WERI-Rb-1 (cell line): ENCODE measurements at regions not wholly inside any gene's neighbourhood (a gene's known extent, or its start where the extent isn't known, plus 50 kb on each side); places are given as distances from the start of the nearest gene placed in this dataset.

Experiments
- DNase-seq: peaks from one replicate; pipeline ENCODE4 v3.0.0-alpha.2; 2020
- H3K27ac ChIP-seq: fragments of 250-450 bp; sonication (Bioruptor Pico); 2 replicates; pipeline ENCODE4 v1.5.1; 2020; ENCODE audit warnings: mild to moderate bottlenecking, moderate library complexity
- H3K27me3 ChIP-seq: fragments of 250-450 bp; sonication (Bioruptor Pico); 2 replicates; pipeline ENCODE4 v1.5.1; 2021; ENCODE audit warnings: mild to moderate bottlenecking, low read depth, moderate library complexity; ENCODE audit not compliant: insufficient read depth, severe bottlenecking
- H3K36me3 ChIP-seq: fragments of 250-450 bp; sonication (Bioruptor Pico); 2 replicates; pipeline ENCODE4 v1.5.1; 2020; ENCODE audit warnings: mild to moderate bottlenecking, moderate library complexity
- H3K4me3 ChIP-seq: 2 replicates; pipeline ENCODE4 v1.5.1; 2011; ENCODE audit warnings: low read depth, mild to moderate bottlenecking, control low read depth, low read length
- H3K9me3 ChIP-seq: fragments of 250-450 bp; sonication (Bioruptor Pico); 2 replicates; pipeline ENCODE4 v1.5.1; 2021; ENCODE audit warnings: mild to moderate bottlenecking, moderate library complexity; ENCODE audit not compliant: severe bottlenecking
- CTCF ChIP-seq: IDR thresholded peaks from 2 replicates; pipeline ENCODE4 v1.5.1; 2011; ENCODE audit warnings: low read depth, mild to moderate bottlenecking, control low read depth, inconsistent platforms, low read length

GRCh38 chr18:38358805-38359657, 793.4 kb upstream of the CELF4 start:
- no peak overlapping the region for H3K27ac ChIP-seq
- H3K36me3 ChIP-seq, result no peaks in the 10 kb centered on the region
- no peak for TF ChIP-seq CTCF
- no peak for DNase-seq
- H3K9me3 ChIP-seq, result no peaks in the 10 kb centered on the region
- no peaks in the 10 kb centered on the region for H3K27me3 ChIP-seq
- no peak overlapping the region for H3K4me3 ChIP-seq

DNA sequence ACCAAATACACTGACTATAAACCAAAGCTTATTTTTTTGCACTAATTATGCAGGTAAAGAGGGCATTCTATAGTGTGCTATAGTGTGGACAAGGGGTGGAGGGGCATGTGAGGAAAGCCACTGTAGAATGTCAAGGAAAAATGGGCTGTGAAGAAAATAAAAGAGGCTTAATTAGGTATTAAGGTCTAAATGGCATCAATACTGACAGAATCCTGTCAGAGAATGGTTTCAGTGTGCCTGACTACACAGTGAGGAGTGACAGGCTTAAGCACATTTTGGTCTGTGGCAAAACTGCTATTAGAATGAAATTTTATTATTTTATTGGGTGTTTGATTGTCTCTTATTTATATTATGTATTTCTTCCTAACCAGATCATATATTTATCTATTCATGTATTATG, 787.6 kb upstream of the CELF4 start:
- no peak for DNase-seq
- no peak for TF ChIP-seq CTCF
- H3K27ac ChIP-seq, result no peak overlapping the region
- H3K9me3 ChIP-seq, result no peaks in the 10 kb centered on the region
- no peaks in the 10 kb centered on the region for H3K27me3 ChIP-seq
- H3K36me3 ChIP-seq, result no peaks in the 10 kb centered on the region
- no peak overlapping the region for H3K4me3 ChIP-seq

GRCh38 chr18:38350141-38350540, 784.5 kb upstream of the CELF4 start:
- no peak overlapping the region for H3K27ac ChIP-seq
- no peaks in the 10 kb centered on the region for H3K36me3 ChIP-seq
- DNase-seq, result no peak
- no peaks in the 10 kb centered on the region for H3K9me3 ChIP-seq
- H3K27me3 ChIP-seq, result no peaks in the 10 kb centered on the region
- H3K4me3 ChIP-seq, result no peak overlapping the region
- no peak for TF ChIP-seq CTCF

DNA sequence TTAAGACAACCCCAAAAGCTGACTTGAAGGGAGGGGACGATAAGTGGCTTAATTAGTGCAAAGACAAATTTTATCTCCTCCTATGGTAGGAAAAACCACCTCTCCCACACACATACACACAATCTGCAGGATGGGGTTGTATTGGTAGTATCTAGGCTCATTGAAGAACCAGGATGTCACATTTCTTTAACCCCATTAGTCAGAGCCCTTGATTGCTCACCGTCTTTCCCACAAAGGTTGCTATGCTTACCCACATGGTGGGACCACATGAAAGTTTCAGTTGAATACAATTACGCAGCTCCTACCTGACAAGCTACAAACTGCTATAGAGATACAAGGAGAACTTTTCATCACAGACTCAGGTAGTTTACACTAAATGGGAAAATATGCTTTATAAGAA, 765.0 kb upstream of the CELF4 start:
- no peak for TF ChIP-seq CTCF
- DNase-seq, result no peak

DNA sequence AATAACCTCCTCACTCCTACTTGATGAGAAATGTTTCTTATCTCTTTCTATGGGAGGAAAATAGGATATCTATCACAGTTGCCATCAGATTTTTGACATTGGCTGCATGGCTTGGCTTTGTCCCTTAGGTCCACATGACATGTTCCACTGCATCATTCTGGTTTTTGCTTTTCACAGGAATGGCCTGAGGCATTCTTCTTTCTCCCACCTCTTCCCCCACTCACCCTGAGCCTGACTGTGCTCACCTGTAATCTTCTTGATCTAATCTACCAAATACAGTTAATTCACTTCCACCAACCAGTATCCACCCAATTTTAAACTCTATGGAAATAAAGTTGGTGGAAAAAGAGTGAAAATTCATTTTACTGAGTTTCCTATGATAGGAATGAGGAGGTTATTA, 763.5 kb upstream of the CELF4 start:
- DNase-seq, result no peak

More for the DNA sequence above, 765.0 kb upstream of the CELF4 start:
- H3K9me3 ChIP-seq, result no peaks in the 10 kb centered on the region
- no peak overlapping the region for H3K4me3 ChIP-seq
- no peaks in the 10 kb centered on the region for H3K36me3 ChIP-seq
- H3K27ac ChIP-seq, result no peak overlapping the region
- no peaks in the 10 kb centered on the region for H3K27me3 ChIP-seq

More for the DNA sequence above, 763.5 kb upstream of the CELF4 start:
- no peak overlapping the region for H3K27ac ChIP-seq
- H3K27me3 ChIP-seq, result no peaks in the 10 kb centered on the region
- H3K9me3 ChIP-seq, result no peaks in the 10 kb centered on the region
- H3K36me3 ChIP-seq, result no peaks in the 10 kb centered on the region
- H3K4me3 ChIP-seq, result no peak overlapping the region
- no peak for TF ChIP-seq CTCF
